Esophagus squamous epithelium (tissue), 5 donors: ENCODE measurements at regions not wholly inside any gene's neighbourhood (a gene's known extent, or its start where the extent isn't known, plus 50 kb on each side); places are given as distances from the start of the nearest gene placed in this dataset.

Experiments
- DNase-seq: peaks from one replicate; lab custom pipeline; 2025; lab: John Stamatoyannopoulos, UW
- H3K27ac ChIP-seq, 4 donors: fragments of 200-600 bp; sonication (generic); one replicate each; pipeline ENCODE4 v1.5.1; 2016 to 2019; ENCODE audit warnings: mild to moderate bottlenecking in 1 of 4
- H3K27me3 ChIP-seq, 4 donors: fragments of 200-600 bp; sonication (generic); 1 replicate in 3 of 4; 2 replicates in 1 of 4; pipeline versions ENCODE4 v1.5.1 to v1.6.0; 2017 to 2021; ENCODE audit warnings: antibody characterized with exemption in 1 of 4
- H3K36me3 ChIP-seq, 3 donors: fragments of 200-600 bp; sonication (generic); one replicate each; pipeline ENCODE4 v1.5.1; 2016 to 2019
- H3K4me1 ChIP-seq, 3 donors: fragments of 200-600 bp; sonication (generic); one replicate each; pipeline ENCODE4 v1.5.1; 2017 to 2019
- H3K4me3 ChIP-seq, 4 donors: fragments of 200-600 bp; sonication (generic); 1 replicate in 3 of 4; 2 replicates in 1 of 4; pipeline ENCODE4 v1.5.1; 2016 to 2019; ENCODE audit warnings: mild to moderate bottlenecking in 2 of 4, moderate library complexity in 1 of 4
- H3K9me3 ChIP-seq, 3 donors: fragments of 200-600 bp; sonication (generic); one replicate each; pipeline ENCODE4 v1.5.1; 2016 to 2019
- POLR2A ChIP-seq, 4 donors: fragments of 450-650 bp; IDR thresholded peaks; one replicate each; pipeline ENCODE4 v1.6.1; 2017; ENCODE audit warnings: antibody characterized with exemption in 4 of 4, mild to moderate bottlenecking in 4 of 4, moderate library complexity in 3 of 4
- WGBS, 2 donors: methylation state at CpG; one replicate each; pipeline ENCODE4 v1.1.5; 2018; 5-methylcytosine and 5-hydroxymethylcytosine counted together
- intact Hi-C: fragments of 100-400 bp; cut with DNase I; formaldehyde crosslinking; loops from one replicate; pipeline ENCODE4 v1.15.0; 2022
- TF ChIP-seq, protein P1 (sequence below), 6 experiments: fragments of 450-650 bp in 4 of 6; fragments of 200-600 bp in 2 of 6; sonication (generic) in 2 of 6; IDR thresholded peaks; one replicate each; pipeline ENCODE4 v1.5.1; 2016 to 2019; ENCODE audit warnings: antibody characterized with exemption in 6 of 6, mild to moderate bottlenecking in 4 of 6, moderate library complexity in 4 of 6
- donor health status: DM: yes; HTN: yes; CAD: no.

DNA sequence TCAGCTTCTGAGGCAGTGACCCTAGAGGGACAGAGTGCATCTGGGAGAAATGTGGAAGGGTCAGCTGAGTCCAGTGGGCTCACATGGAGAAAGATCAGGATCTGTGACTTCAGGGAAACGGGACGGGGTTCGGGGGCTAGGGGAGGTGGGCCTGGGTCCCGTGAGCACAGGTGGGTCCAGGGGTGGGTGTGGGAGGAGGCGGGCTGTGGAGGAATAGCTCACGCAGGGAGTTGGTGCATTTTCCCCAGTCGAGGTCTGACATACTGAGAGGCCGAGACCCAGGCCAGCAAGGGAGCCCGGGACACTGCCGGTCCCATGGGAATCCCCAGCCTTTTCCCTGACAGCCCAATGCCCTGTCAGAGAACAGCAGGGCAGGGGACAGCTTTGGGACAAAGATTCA, 93.1 kb downstream of the TNFAIP2 start:
- TF ChIP-seq POLR2A (IDR thresholded peaks at IDR 0.05): no peak
- 85 to 97% methylated on average over 7 to 10 of the region's 10 CpGs for WGBS, 2 donors
- DNase-seq: no peak
- no peak overlapping the region for H3K27ac ChIP-seq
- peaks cover 0 to 14% (median 7%) of the 10 kb centered on the region in 3 donors for H3K4me1 ChIP-seq
- H3K27me3 ChIP-seq: peaks cover 0 to 24% (median 3%) of the 10 kb centered on the region in 4 donors
- intact Hi-C loops: no loop called here
- no peaks in the 10 kb centered on the region for H3K36me3 ChIP-seq
- H3K4me3 ChIP-seq: no peak overlapping the region
- no peaks in the 10 kb centered on the region for H3K9me3 ChIP-seq

DNA sequence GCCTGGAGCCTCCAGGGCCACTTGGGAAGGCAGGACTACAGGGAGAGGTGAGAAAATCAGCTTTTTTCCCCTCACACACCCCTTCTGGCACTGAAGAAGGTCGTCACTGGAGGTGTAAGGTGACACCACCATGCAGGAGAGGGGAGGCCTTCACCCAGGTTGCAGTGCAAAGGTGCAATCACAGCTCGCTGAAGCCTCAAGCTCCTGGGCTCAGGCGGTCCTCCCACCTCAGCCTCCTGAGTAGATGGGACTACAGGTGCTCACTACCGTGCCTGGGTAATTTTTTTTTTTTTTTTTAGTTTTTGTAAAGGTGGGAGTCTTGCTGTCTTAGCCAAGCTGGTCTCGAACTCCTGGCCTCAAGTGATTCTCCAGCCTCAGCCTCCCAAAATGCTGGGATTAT, 93.6 kb downstream of the TNFAIP2 start:
- 76 to 84% methylated on average over 5 of the region's 5 CpGs for WGBS, 2 donors
- H3K36me3 ChIP-seq: no peaks in the 10 kb centered on the region
- H3K4me3 ChIP-seq: no peak overlapping the region
- peaks cover 0 to 14% (median 7%) of the 10 kb centered on the region in 3 donors for H3K4me1 ChIP-seq
- DNase-seq: no peak
- no peaks in the 10 kb centered on the region for H3K9me3 ChIP-seq
- H3K27me3 ChIP-seq: peaks cover 0 to 25% (median 5%) of the 10 kb centered on the region in 4 donors
- no peak overlapping the region for H3K27ac ChIP-seq
- intact Hi-C loops: no loop called here
- TF ChIP-seq, protein P1, sequence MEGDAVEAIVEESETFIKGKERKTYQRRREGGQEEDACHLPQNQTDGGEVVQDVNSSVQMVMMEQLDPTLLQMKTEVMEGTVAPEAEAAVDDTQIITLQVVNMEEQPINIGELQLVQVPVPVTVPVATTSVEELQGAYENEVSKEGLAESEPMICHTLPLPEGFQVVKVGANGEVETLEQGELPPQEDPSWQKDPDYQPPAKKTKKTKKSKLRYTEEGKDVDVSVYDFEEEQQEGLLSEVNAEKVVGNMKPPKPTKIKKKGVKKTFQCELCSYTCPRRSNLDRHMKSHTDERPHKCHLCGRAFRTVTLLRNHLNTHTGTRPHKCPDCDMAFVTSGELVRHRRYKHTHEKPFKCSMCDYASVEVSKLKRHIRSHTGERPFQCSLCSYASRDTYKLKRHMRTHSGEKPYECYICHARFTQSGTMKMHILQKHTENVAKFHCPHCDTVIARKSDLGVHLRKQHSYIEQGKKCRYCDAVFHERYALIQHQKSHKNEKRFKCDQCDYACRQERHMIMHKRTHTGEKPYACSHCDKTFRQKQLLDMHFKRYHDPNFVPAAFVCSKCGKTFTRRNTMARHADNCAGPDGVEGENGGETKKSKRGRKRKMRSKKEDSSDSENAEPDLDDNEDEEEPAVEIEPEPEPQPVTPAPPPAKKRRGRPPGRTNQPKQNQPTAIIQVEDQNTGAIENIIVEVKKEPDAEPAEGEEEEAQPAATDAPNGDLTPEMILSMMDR (IDR thresholded peaks at IDR 0.05): no peak
- no peak for TF ChIP-seq POLR2A (IDR thresholded peaks at IDR 0.05)

DNA sequence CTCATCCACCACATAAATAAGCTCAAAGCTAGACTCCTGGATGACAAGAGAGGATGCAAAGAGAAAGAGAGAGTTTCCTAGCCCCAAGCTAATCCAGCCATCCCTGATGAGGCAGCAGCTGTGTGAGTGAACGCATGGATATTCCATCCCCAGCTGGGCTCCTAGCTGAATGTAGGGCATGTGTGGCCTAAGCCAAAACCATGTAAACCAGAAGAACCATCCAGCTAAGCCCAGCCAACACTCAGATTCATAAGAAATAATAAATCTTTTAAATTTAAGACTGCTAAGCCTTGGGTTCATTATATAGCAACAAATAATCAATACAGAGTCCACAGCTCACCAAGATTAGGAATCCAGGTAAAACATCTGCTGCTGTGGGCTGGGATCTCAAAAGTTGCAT, 94.3 kb downstream of the TNFAIP2 start:
- DNase-seq: no peak
- no peak overlapping the region for H3K27ac ChIP-seq
- no peaks in the 10 kb centered on the region for H3K36me3 ChIP-seq
- WGBS, 2 donors: 90 to 100% methylated on average over 1 of the region's 1 CpG
- H3K27me3 ChIP-seq: peaks cover 0 to 31% (median 5%) of the 10 kb centered on the region in 4 donors
- intact Hi-C loops: no loop called here
- no peak for TF ChIP-seq POLR2A (IDR thresholded peaks at IDR 0.05)
- TF ChIP-seq, protein P1 (IDR thresholded peaks at IDR 0.05): no peak
- peaks cover 0 to 14% (median 7%) of the 10 kb centered on the region in 3 donors for H3K4me1 ChIP-seq
- H3K9me3 ChIP-seq: no peaks in the 10 kb centered on the region
- H3K4me3 ChIP-seq: no peak overlapping the region

DNA sequence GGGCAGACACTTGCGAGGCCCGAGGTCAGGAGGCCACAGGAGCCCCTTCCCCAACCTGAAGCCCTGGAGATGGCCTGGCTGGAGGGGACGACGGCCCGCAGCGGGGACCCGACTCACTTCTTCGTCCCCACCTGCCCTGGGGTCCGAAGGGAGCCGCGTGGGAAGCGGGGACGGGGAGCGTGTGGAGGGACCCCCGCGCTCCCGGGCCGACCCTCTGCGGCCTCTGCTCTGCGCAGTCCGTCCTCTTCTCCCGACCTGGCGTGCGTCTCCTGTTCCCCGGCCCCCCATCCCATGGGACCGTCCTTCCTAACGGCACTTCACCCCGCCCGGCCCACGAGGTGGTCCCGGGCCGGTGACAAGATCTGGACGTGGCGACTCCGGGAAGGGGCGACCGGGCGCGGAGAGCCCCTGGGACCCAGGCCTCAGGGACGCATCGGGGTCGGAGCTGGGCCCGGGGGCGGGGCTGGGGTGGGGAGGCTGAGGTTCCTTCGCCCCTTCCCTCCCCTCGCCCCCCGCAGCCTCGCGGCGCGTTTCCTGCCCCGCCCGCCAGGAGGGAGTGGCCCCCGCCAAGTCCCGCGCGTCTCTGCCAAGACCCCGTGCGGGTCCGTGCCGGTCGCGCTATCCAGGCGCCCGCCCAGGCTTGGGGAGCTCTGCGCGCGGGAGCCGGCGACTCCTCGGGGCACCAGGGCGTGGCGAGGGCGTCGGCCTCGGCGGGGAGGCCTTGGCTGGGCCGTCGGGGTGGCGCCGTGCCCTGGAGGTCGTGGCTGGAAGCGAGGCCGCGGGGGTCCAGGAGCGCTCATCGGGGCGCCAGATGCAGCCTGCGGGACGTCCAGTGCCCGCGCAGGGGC, 97.1 kb downstream of the TNFAIP2 start:
- H3K4me3 ChIP-seq: peak overlapping the region; percentile 17 to 63 (median 32)
- intact Hi-C loops: no loop called here
- TF ChIP-seq POLR2A (IDR thresholded peaks at IDR 0.05): no peak
- TF ChIP-seq, protein P1 (IDR thresholded peaks at IDR 0.05): no peak
- H3K9me3 ChIP-seq: no peaks in the 10 kb centered on the region
- 54 to 57% methylated on average over 6 to 10 of the region's 92 CpGs for whole genome bisulfite sequencing, 2 donors
- H3K4me1 ChIP-seq: peaks cover 0 to 14% (median 7%) of the 10 kb centered on the region in 3 donors
- no peak for DNase-seq
- peaks cover 0 to 59% (median 5%) of the 10 kb centered on the region in 4 donors for H3K27me3 ChIP-seq
- no peak overlapping the region for H3K27ac ChIP-seq
- no peaks in the 10 kb centered on the region for H3K36me3 ChIP-seq

DNA sequence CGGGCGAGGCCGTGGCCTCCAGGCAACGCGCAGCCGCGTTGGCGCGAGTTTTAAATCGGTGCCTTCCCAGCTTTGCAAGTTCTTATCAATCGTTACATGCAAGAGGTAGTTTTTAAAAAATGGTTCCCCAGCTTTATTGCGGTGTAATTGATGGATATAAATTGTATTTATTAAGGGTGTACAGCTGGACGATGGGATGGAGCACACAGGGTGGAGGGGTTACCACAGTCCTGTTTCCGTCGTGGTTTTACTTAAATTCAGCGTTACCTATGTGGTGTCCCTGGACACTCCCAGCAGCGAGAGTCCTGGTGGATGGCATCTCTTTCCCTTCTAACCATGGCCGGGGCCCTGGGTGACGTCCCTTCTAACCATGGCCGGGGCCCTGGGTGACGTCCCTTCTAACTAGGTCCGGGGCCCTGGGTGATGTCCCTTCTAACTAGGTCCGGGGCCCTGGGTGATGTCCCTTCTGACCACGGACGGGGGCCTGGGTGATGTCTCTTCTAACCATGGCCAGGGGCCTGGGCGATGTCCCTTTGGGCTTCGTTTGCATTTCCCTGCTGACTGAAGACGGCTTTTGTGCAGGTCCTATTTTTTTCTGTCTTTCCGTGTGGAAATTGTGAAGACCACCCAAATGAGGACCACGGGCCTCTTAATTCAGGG, 97.9 kb downstream of the TNFAIP2 start:
- no peak overlapping the region for H3K27ac ChIP-seq
- intact Hi-C loops: no loop called here
- peak overlapping the region; percentile 17 to 63 (median 32) for H3K4me3 ChIP-seq
- WGBS, 2 donors: 29 to 33% methylated on average over 8 to 16 of the region's 30 CpGs
- peaks cover 0 to 67% (median 5%) of the 10 kb centered on the region in 4 donors for H3K27me3 ChIP-seq
- DNase-seq: no peak
- H3K9me3 ChIP-seq: no peaks in the 10 kb centered on the region
- peaks cover 0 to 14% (median 7%) of the 10 kb centered on the region in 3 donors for H3K4me1 ChIP-seq
- no peak for TF ChIP-seq POLR2A (IDR thresholded peaks at IDR 0.05)
- TF ChIP-seq, protein P1 (IDR thresholded peaks at IDR 0.05): no peak
- no peaks in the 10 kb centered on the region for H3K36me3 ChIP-seq
